H1 (cell line): ENCODE measurements at regions not wholly inside any gene's neighbourhood (a gene's known extent, or its start where the extent isn't known, plus 50 kb on each side); places are given as distances from the start of the nearest gene placed in this dataset.

Experiments used
- CTCF ChIA-PET: fragments of 300-600 bp; sonication (Branson Sonifier 250); formaldehyde crosslinking; loops from one replicate; lab custom pipeline; 2021; ENCODE audit not compliant: partially characterized antibody; lab: Charles Lee
- POLR2A ChIA-PET: fragments of 300-600 bp; sonication (Branson Sonifier 250); formaldehyde crosslinking; loops from one replicate; lab custom pipeline; 2021; ENCODE audit warnings: inconsistent platforms; ENCODE audit not compliant: partially characterized antibody; lab: Charles Lee
- DNase-seq, 2 experiments: peaks; one replicate each; pipeline versions ENCODE4 v3.0.0 to v3.0.0-alpha.2; 2010 to 2022; ENCODE audit warnings: low spot score in 2 of 2, low read depth in 1 of 2, mixed read lengths in 1 of 2
- FAIRE-seq: peaks from 2 replicates; lab custom pipeline; 2011; peaks lifted over from hg19 to GRCh38; lab: Jason Lieb, UNC
- H2AFZ ChIP-seq: 2 replicates; pipeline ENCODE4 v1.8.1; 2012; ENCODE audit warnings: low read length, inconsistent platforms
- H2AK5ac ChIP-seq: 2 replicates; pipeline ENCODE4 v1.6.1; 2013; ENCODE audit warnings: low read depth, low read length
- H2BK120ac ChIP-seq: replicated peaks from 2 replicates; pipeline ENCODE3; 2013; ENCODE audit warnings: low read depth, low read length, inconsistent platforms
- H2BK12ac ChIP-seq: 2 replicates; pipeline ENCODE4 v1.6.1; 2013; ENCODE audit warnings: low read depth, low read length
- H2BK15ac ChIP-seq: 2 replicates; pipeline ENCODE4 v1.6.1; 2013; ENCODE audit warnings: low read length
- H2BK20ac ChIP-seq: 2 replicates; pipeline ENCODE4 v1.6.1; 2013; ENCODE audit warnings: low read length
- H2BK5ac ChIP-seq: 2 replicates; pipeline ENCODE4 v1.6.1; 2013; ENCODE audit warnings: low read depth, low read length
- H3K14ac ChIP-seq: 2 replicates; pipeline ENCODE4 v1.6.1; 2013; ENCODE audit warnings: inconsistent platforms; ENCODE audit not compliant: insufficient read length
- H3K18ac ChIP-seq: 2 replicates; pipeline ENCODE4 v1.6.1; 2013; ENCODE audit warnings: low read length; ENCODE audit errors: extremely low read depth
- H3K23ac ChIP-seq: 2 replicates; pipeline ENCODE4 v1.6.1; 2013; ENCODE audit warnings: inconsistent platforms; ENCODE audit not compliant: insufficient read length
- H3K23me2 ChIP-seq: 2 replicates; pipeline ENCODE4 v1.6.1; 2013; ENCODE audit warnings: low read depth, low read length
- H3K27ac ChIP-seq: 2 replicates; pipeline ENCODE4 v1.6.1; 2011; ENCODE audit warnings: low read depth, low read length, inconsistent platforms
- H3K27me3 ChIP-seq, 4 experiments: replicated peaks in 1 of 4; 1 replicate in 1 of 4; 2 replicates in 3 of 4; pipeline versions ENCODE4 v1.6.1 to v1.8.1; 2011 to 2013; ENCODE audit warnings: low read length in 3 of 4, mild to moderate bottlenecking in 3 of 4, inconsistent platforms in 2 of 4, mixed read lengths in 2 of 4, moderate library complexity in 1 of 4; ENCODE audit not compliant: control insufficient read depth in 3 of 4, insufficient read depth in 3 of 4; ENCODE audit errors: extremely low read depth in 1 of 4
- H3K36me3 ChIP-seq, 4 experiments: 2 replicates each; pipeline versions ENCODE4 v1.6.1 to v1.8.1; 2011 to 2013; ENCODE audit warnings: mild to moderate bottlenecking in 4 of 4, low read length in 3 of 4, moderate library complexity in 2 of 4, control low read depth in 1 of 4, inconsistent platforms in 1 of 4; ENCODE audit not compliant: insufficient read depth in 4 of 4, control insufficient read depth in 2 of 4
- H3K4ac ChIP-seq: replicated peaks from 2 replicates; pipeline ENCODE3; 2013; ENCODE audit warnings: low read length, low read depth, mixed read lengths, inconsistent platforms; ENCODE audit not compliant: insufficient read length
- H3K4me1 ChIP-seq, 4 experiments: replicated peaks in 1 of 4; 1 replicate in 1 of 4; 2 replicates in 3 of 4; pipeline versions ENCODE4 v1.6.1 to v1.8.1; 2011 to 2013; ENCODE audit warnings: low read length in 3 of 4, inconsistent platforms in 2 of 4, mixed read lengths in 1 of 4; ENCODE audit not compliant: insufficient read depth in 4 of 4, control insufficient read depth in 3 of 4
- H3K4me2 ChIP-seq, 2 experiments: 2 replicates each; pipeline versions ENCODE4 v1.6.1 to v1.8.1; 2011 to 2013; ENCODE audit warnings: low read depth in 2 of 2, low read length in 2 of 2, control low read depth in 1 of 2, inconsistent platforms in 1 of 2, mild to moderate bottlenecking in 1 of 2; ENCODE audit not compliant: insufficient read depth in 1 of 2
- H3K4me3 ChIP-seq, 4 experiments: fragments of 200-600, 300-600 bp in 1 of 4; sonication (generic), shearing (Covaris generic), sonication (Bioruptor Twin) in 1 of 4; 2 replicates each; pipeline versions ENCODE4 v1.5.1 to v1.8.1; 2011 to 2016; ENCODE audit warnings: low read length in 4 of 4, low read depth in 3 of 4, control low read depth in 2 of 4, inconsistent platforms in 2 of 4, mild to moderate bottlenecking in 2 of 4, mixed read lengths in 1 of 4, moderate library complexity in 1 of 4; ENCODE audit not compliant: insufficient read depth in 2 of 4; ENCODE audit errors: extremely low read depth in 1 of 4
- H3K56ac ChIP-seq: replicated peaks from 2 replicates; pipeline ENCODE3; 2013; ENCODE audit warnings: low read depth, mild to moderate bottlenecking, mixed read lengths, low read length, inconsistent platforms; ENCODE audit not compliant: insufficient read length
- H3K79me1 ChIP-seq: 2 replicates; pipeline ENCODE4 v1.6.1; 2013; ENCODE audit warnings: low read depth, low read length, control low read depth
- H3K79me2 ChIP-seq, 2 experiments: 2 replicates each; pipeline versions ENCODE4 v1.6.1 to v1.8.1; 2012 to 2013; ENCODE audit warnings: low read length in 2 of 2, mild to moderate bottlenecking in 2 of 2, inconsistent platforms in 1 of 2; ENCODE audit not compliant: insufficient read depth in 2 of 2, control insufficient read depth in 1 of 2
- H3K9ac ChIP-seq, 4 experiments: replicated peaks in 1 of 4; 1 replicate in 1 of 4; 2 replicates in 3 of 4; pipeline versions ENCODE4 v1.6.1 to v1.8.1; 2011 to 2013; ENCODE audit warnings: low read depth in 3 of 4, low read length in 3 of 4, control low read depth in 2 of 4, mild to moderate bottlenecking in 2 of 4, moderate library complexity in 2 of 4, inconsistent platforms in 1 of 4; ENCODE audit errors: extremely low read depth in 1 of 4
- H3K9me3 ChIP-seq, 2 experiments: 2 replicates each; pipeline versions ENCODE4 v1.6.1 to v1.8.1; 2012 to 2013; ENCODE audit warnings: mild to moderate bottlenecking in 2 of 2, moderate library complexity in 2 of 2, control low read depth in 1 of 2, inconsistent platforms in 1 of 2, low read depth in 1 of 2, low read length in 1 of 2, mixed read lengths in 1 of 2; ENCODE audit not compliant: insufficient read depth in 2 of 2
- H4K20me1 ChIP-seq, 2 experiments: replicated peaks in 1 of 2; 2 replicates each; pipeline versions ENCODE3 to v1.8.1; 2011 to 2013; ENCODE audit warnings: inconsistent platforms in 2 of 2, low read length in 2 of 2, mild to moderate bottlenecking in 1 of 2; ENCODE audit not compliant: insufficient read depth in 2 of 2, control insufficient read depth in 1 of 2
- H4K5ac ChIP-seq: 2 replicates; pipeline ENCODE4 v1.6.1; 2013; ENCODE audit warnings: low read length, low read depth, mixed read lengths, inconsistent platforms; ENCODE audit not compliant: insufficient read length
- H4K8ac ChIP-seq: 2 replicates; pipeline ENCODE4 v1.8.0; 2013; ENCODE audit warnings: mild to moderate bottlenecking, moderate library complexity, low read length, inconsistent platforms; ENCODE audit not compliant: insufficient read depth; ENCODE audit errors: extremely low read depth
- H4K91ac ChIP-seq: replicated peaks from 2 replicates; pipeline ENCODE3; 2013; ENCODE audit warnings: low read length, mixed read lengths, inconsistent platforms; ENCODE audit not compliant: insufficient read length
- ATF3 ChIP-seq: IDR thresholded peaks from 2 replicates; pipeline ENCODE4 v1.6.1; 2011; ENCODE audit warnings: low read depth, mild to moderate bottlenecking, low read length; ENCODE audit not compliant: insufficient read depth
- BACH1 ChIP-seq: IDR thresholded peaks from 2 replicates; pipeline ENCODE4 v1.6.1; 2012; ENCODE audit warnings: low read length, improper control_type of control experiment
- CTBP2 ChIP-seq: IDR thresholded peaks from 2 replicates; pipeline ENCODE4 v1.7.0; 2011; ENCODE audit warnings: borderline replicate concordance, mild to moderate bottlenecking, moderate library complexity, mixed read lengths, low read length; ENCODE audit not compliant: insufficient read depth, insufficient read length
- CTCF ChIP-seq, 3 experiments: IDR thresholded peaks; 1 replicate in 2 of 3; 2 replicates in 1 of 3; pipeline versions ENCODE4 v1.5.1 to v1.6.1; 2011; ENCODE audit warnings: low read length in 3 of 3, mild to moderate bottlenecking in 3 of 3, inconsistent platforms in 2 of 3, low read depth in 1 of 3, moderate library complexity in 1 of 3; ENCODE audit not compliant: insufficient read depth in 1 of 3; ENCODE audit errors: control extremely low read depth in 1 of 3
- E2F6 ChIP-seq: IDR thresholded peaks from 2 replicates; pipeline ENCODE4 v1.6.1; 2012; ENCODE audit warnings: inconsistent platforms
- PHF8 ChIP-seq: fragments of 200-600 bp; sonication (generic); conservative IDR thresholded peaks from 2 replicates; pipeline ENCODE4 v1.7.1; 2012; ENCODE audit warnings: low read depth, mild to moderate bottlenecking, inconsistent platforms, low read length, moderate library complexity
- SIX5 ChIP-seq: IDR thresholded peaks from 2 replicates; pipeline ENCODE4 v1.6.1; 2011; ENCODE audit warnings: mild to moderate bottlenecking, low read depth, low read length
- TAF1 ChIP-seq: IDR thresholded peaks from 2 replicates; pipeline ENCODE4 v1.6.1; 2011; ENCODE audit warnings: mild to moderate bottlenecking, low read depth, low read length
- TAF7 ChIP-seq: optimal IDR thresholded peaks from 2 replicates; pipeline ENCODE3; 2011; ENCODE audit warnings: low read depth, mild to moderate bottlenecking, inconsistent platforms, low read length, moderate library complexity, borderline replicate concordance
- TBP ChIP-seq: IDR thresholded peaks from 2 replicates; pipeline ENCODE4 v1.6.1; 2011; ENCODE audit warnings: low read depth, low read length, improper control_type of control experiment
- TEAD4 ChIP-seq: IDR thresholded peaks from 2 replicates; pipeline ENCODE4 v1.6.1; 2012; ENCODE audit warnings: low read depth, low read length, inconsistent platforms, mixed read lengths
- ZNF274 ChIP-seq: IDR thresholded peaks from 2 replicates; pipeline ENCODE4 v1.7.0; 2012; ENCODE audit warnings: low read length, borderline replicate concordance; ENCODE audit errors: extremely low read depth

GRCh38 chrX:137305404-137305803, 260.5 kb upstream of the ZIC3 start:
- H3K18ac ChIP-seq, result no peak overlapping the region
- no peak overlapping the region for H2AK5ac ChIP-seq
- H3K4me2 ChIP-seq, result no peak overlapping the region
- no peak overlapping the region for H4K8ac ChIP-seq
- no peaks in the 10 kb centered on the region for H3K79me2 ChIP-seq
- no peak overlapping the region for H3K14ac ChIP-seq
- H4K91ac ChIP-seq, result no peak overlapping the region
- no peaks in the 10 kb centered on the region for H3K27me3 ChIP-seq
- no peaks in the 10 kb centered on the region for H3K9me3 ChIP-seq
- H3K23ac ChIP-seq, result no peak overlapping the region
- no peaks in the 10 kb centered on the region for H3K23me2 ChIP-seq
- ChIA-PET CTCF (interaction anchor here (1.0 kb wide), 1 partner anchor 12 kb away, joined by 3 read pairs; no protein-coding TSS in a partner anchor), POLR2A (no interaction called here)
- FAIRE-seq (no peak), DNase-seq (no peak)
- H3K4ac ChIP-seq, result no peak overlapping the region
- H3K27ac ChIP-seq, result no peak overlapping the region
- no peak overlapping the region for H3K56ac ChIP-seq
- no peak overlapping the region for H2BK20ac ChIP-seq
- no peak overlapping the region for H2BK5ac ChIP-seq
- H3K36me3 ChIP-seq, result no peaks in the 10 kb centered on the region
- H3K4me1 ChIP-seq, result peaks cover 0 to 2% (median 0%) of the 10 kb centered on the region in 4 experiments; a peak in 1 of 7 replicates
- no peaks in the 10 kb centered on the region for H4K20me1 ChIP-seq
- no peak overlapping the region for H3K4me3 ChIP-seq
- H2BK15ac ChIP-seq, result no peak overlapping the region
- no peak overlapping the region for H2BK120ac ChIP-seq
- no peak overlapping the region for H2BK12ac ChIP-seq
- no peaks in the 10 kb centered on the region for H3K79me1 ChIP-seq
- no peak overlapping the region for H3K9ac ChIP-seq
- H4K5ac ChIP-seq, result no peak overlapping the region
- no peak overlapping the region for H2AFZ ChIP-seq
- no peak for TF ChIP-seq ZNF274
- no peak for TF ChIP-seq CTCF (IDR thresholded peaks at IDR 0.05; ENCODE audit: control extremely low read depth in 1 of 3, insufficient read depth in 1 of 3, low read depth in 1 of 3, low read length in 3 of 3)
- TF ChIP-seq BACH1, result no peak
- no peak for TF ChIP-seq SIX5
- TF ChIP-seq PHF8, result no peak
- TF ChIP-seq CTBP2, result no peak
- TF ChIP-seq TAF1, result no peak
- no peak for TF ChIP-seq TAF7
- TF ChIP-seq TEAD4, result no peak
- TF ChIP-seq ATF3, result no peak
- TF ChIP-seq TBP, result no peak
- no peak for TF ChIP-seq E2F6
